RWPE1 (cell line): ENCODE measurements at regions not wholly inside any gene's neighbourhood (a gene's known extent, or its start where the extent isn't known, plus 50 kb on each side); places are given as distances from the start of the nearest gene placed in this dataset.

ENCODE experiments used
- CTCF ChIA-PET: fragments of 350-600 bp; sonication (Branson Sonifier 250); formaldehyde crosslinking; extraction: SDS; loops from one replicate; lab custom pipeline; 2021; lab: Yijun Ruan, JAX
- POLR2A ChIA-PET: fragments of 400-600 bp; formaldehyde crosslinking; extraction: SDS; loops from one replicate; lab custom pipeline; 2020; ENCODE audit warnings: antibody characterized with exemption; ENCODE audit not compliant: low non-redundant PET; lab: Yijun Ruan, JAX
- DNase-seq: peaks from one replicate; pipeline ENCODE4 v3.0.0; 2012; ENCODE audit warnings: low spot score
- H3K27ac ChIP-seq: fragments of 450-650 bp; 2 replicates; pipeline ENCODE4 v1.5.1; 2017
- CTCF ChIP-seq: fragments of 450-650 bp; conservative IDR thresholded peaks from 2 replicates; pipeline ENCODE4 v1.5.1; 2017; ENCODE audit warnings: low read depth, mild to moderate bottlenecking

- ChIA-PET CTCF (no interaction called here), POLR2A (no interaction called here)
- DNase-seq: no peak
- no peak overlapping the region for H3K27ac ChIP-seq
- no peak for TF ChIP-seq CTCF
Observed at GRCh38 chr18:66694852-66695251, 91.0 kb upstream of the CDH19 start.

GRCh38 chr18:66687635-66688034 lies 83.7 kb upstream of the CDH19 start:
- ChIA-PET POLR2A (no interaction called here), CTCF (interaction anchor here (0.7 kb wide), 1 partner anchor 122 kb away, joined by 3 read pairs; no protein-coding TSS in a partner anchor)
- H3K27ac ChIP-seq: no peak overlapping the region
- TF ChIP-seq CTCF: no peak
- no peak for DNase-seq

- ChIA-PET POLR2A (no interaction called here), CTCF (no interaction called here)
- no peak overlapping the region for H3K27ac ChIP-seq
- TF ChIP-seq CTCF: no peak
- no peak for DNase-seq
Observed at GRCh38 chr18:66682855-66683322, 79.0 kb upstream of the CDH19 start.

GRCh38 chr18:66676699-66677098 lies 72.8 kb upstream of the CDH19 start:
- POLR2A ChIA-PET: no interaction called here
- TF ChIP-seq CTCF: no peak
- H3K27ac ChIP-seq: no peak overlapping the region
- CTCF ChIA-PET: no interaction called here
- no peak for DNase-seq

- DNase-seq: no peak
- ChIA-PET POLR2A (no interaction called here), CTCF (no interaction called here)
- no peak overlapping the region for H3K27ac ChIP-seq
- TF ChIP-seq CTCF: no peak
Observed at GRCh38 chr18:66674286-66674685, 70.4 kb upstream of the CDH19 start.

- DNase-seq: no peak
- no peak overlapping the region for H3K27ac ChIP-seq
- no peak for TF ChIP-seq CTCF
- CTCF ChIA-PET: interaction anchor here (0.7 kb wide), 1 partner anchor 642 kb away, joined by 3 read pairs; no protein-coding TSS in a partner anchor
- POLR2A ChIA-PET: no interaction called here
Observed at GRCh38 chr18:66668706-66669105, 64.8 kb upstream of the CDH19 start.
